ENCODE measurements at regions not wholly inside any gene's neighbourhood (a gene's known extent, or its start where the extent isn't known, plus 50 kb on each side); places are given as distances from the start of the nearest gene placed in this dataset.

- TF ChIP-seq, protein P1, sequence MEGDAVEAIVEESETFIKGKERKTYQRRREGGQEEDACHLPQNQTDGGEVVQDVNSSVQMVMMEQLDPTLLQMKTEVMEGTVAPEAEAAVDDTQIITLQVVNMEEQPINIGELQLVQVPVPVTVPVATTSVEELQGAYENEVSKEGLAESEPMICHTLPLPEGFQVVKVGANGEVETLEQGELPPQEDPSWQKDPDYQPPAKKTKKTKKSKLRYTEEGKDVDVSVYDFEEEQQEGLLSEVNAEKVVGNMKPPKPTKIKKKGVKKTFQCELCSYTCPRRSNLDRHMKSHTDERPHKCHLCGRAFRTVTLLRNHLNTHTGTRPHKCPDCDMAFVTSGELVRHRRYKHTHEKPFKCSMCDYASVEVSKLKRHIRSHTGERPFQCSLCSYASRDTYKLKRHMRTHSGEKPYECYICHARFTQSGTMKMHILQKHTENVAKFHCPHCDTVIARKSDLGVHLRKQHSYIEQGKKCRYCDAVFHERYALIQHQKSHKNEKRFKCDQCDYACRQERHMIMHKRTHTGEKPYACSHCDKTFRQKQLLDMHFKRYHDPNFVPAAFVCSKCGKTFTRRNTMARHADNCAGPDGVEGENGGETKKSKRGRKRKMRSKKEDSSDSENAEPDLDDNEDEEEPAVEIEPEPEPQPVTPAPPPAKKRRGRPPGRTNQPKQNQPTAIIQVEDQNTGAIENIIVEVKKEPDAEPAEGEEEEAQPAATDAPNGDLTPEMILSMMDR (IDR thresholded peaks at IDR 0.05 in 4 of 5, conservative IDR thresholded peaks at IDR 0.05 in 1 of 5): no peak
- TF ChIP-seq POLR2A (IDR thresholded peaks at IDR 0.05): no peak
Measured at GRCh38 chr15:39409876-39410530, 170.9 kb upstream of the THBS1 start.
